ENCODE measurements at regions not wholly inside any gene's neighbourhood (a gene's known extent, or its start where the extent isn't known, plus 50 kb on each side); places are given as distances from the start of the nearest gene placed in this dataset.
A peak's percentile ranks its signal among the peaks of the same experiment; 100 is the strongest.

- no peaks in the 10 kb centered on the region for H3K36me3 ChIP-seq
- H3K27me3 ChIP-seq, result no peaks in the 10 kb centered on the region
- no peak for ATAC-seq
- no peak overlapping the region for H3K27ac ChIP-seq
- no peaks in the 10 kb centered on the region for H3K9me3 ChIP-seq
- TF ChIP-seq POLR2AphosphoS5 (IDR thresholded peaks at IDR 0.05) (no peak), CTCF (IDR thresholded peaks at IDR 0.05) (no peak), EP300 (IDR thresholded peaks at IDR 0.05) (no peak), POLR2A (IDR thresholded peaks at IDR 0.05) (no peak)
- no peaks in the 10 kb centered on the region for H3K4me1 ChIP-seq
- 92 to 94% methylated on average over 6 to 7 of the region's 14 CpGs for WGBS, 2 donors (ENCODE audit: low coverage in 1 of 2)
- H3K4me3 ChIP-seq, result no peak overlapping the region
Measured at GRCh38 chr2:101624706-101625332, 72.7 kb upstream of the MAP4K4 start.

GRCh38 chr2:101623031-101623521 is 74.4 kb upstream of the MAP4K4 start:
- Histone ChIP-seq H3K27me3 (no peaks in the 10 kb centered on the region), H3K9me3 (no peaks in the 10 kb centered on the region), H3K4me3 (no peak overlapping the region), H3K27ac (no peak overlapping the region), H3K36me3 (no peaks in the 10 kb centered on the region), H3K4me1 (peaks cover 0 to 11% (median 0%) of the 10 kb centered on the region in 3 donors)
- TF ChIP-seq EP300 (IDR thresholded peaks at IDR 0.05) (no peak), POLR2A (IDR thresholded peaks at IDR 0.05) (no peak), POLR2AphosphoS5 (IDR thresholded peaks at IDR 0.05) (no peak), CTCF (IDR thresholded peaks at IDR 0.05) (no peak)
- WGBS, 2 donors (ENCODE audit: low coverage in 1 of 2), result 74 to 82% methylated on average over 5 of the region's 5 CpGs
- ATAC-seq, result peak; percentile 39

GRCh38 chr2:101622210-101623030 is 75.1 kb upstream of the MAP4K4 start:
- ATAC-seq, result no peak
- Histone ChIP-seq H3K27ac (no peak overlapping the region), H3K4me1 (peaks cover 0 to 11% (median 0%) of the 10 kb centered on the region in 3 donors), H3K27me3 (no peaks in the 10 kb centered on the region), H3K9me3 (no peaks in the 10 kb centered on the region), H3K4me3 (no peak overlapping the region), H3K36me3 (no peaks in the 10 kb centered on the region)
- 61 to 64% methylated on average over 2 to 6 of the region's 16 CpGs for WGBS, 2 donors (ENCODE audit: low coverage in 1 of 2)
- TF ChIP-seq CTCF (IDR thresholded peaks at IDR 0.05), result no peak

- Histone ChIP-seq H3K4me1 (peaks cover 0 to 11% (median 0%) of the 10 kb centered on the region in 3 donors), H3K27me3 (no peaks in the 10 kb centered on the region), H3K27ac (no peak overlapping the region), H3K9me3 (no peaks in the 10 kb centered on the region), H3K36me3 (no peaks in the 10 kb centered on the region), H3K4me3 (no peak overlapping the region)
- TF ChIP-seq POLR2A (IDR thresholded peaks at IDR 0.05), result no peak
- no peak for TF ChIP-seq CTCF (IDR thresholded peaks at IDR 0.05)
- TF ChIP-seq POLR2AphosphoS5 (IDR thresholded peaks at IDR 0.05), result no peak
- no peak for TF ChIP-seq EP300 (IDR thresholded peaks at IDR 0.05)
- 18 to 28% methylated on average over 6 to 9 of the region's 10 CpGs for WGBS, 2 donors (ENCODE audit: low coverage in 1 of 2)
- ATAC-seq, result no peak
Measured at GRCh38 chr2:101619191-101619591, 78.3 kb upstream of the MAP4K4 start.

All from gastroesophageal sphincter (tissue), 4 donors.